Left lung (tissue), 4 donors: ENCODE measurements at regions not wholly inside any gene's neighbourhood (a gene's known extent, or its start where the extent isn't known, plus 50 kb on each side); places are given as distances from the start of the nearest gene placed in this dataset.

Experiments
- ATAC-seq: fragments of 200-7000 bp; cut with Tn5 transposase; one replicate; pipeline ENCODE4 v1.9.1; 2020; ENCODE audit warnings: moderate library complexity
- DNase-seq, 4 donors: peaks; one replicate each; pipeline ENCODE4 v3.0.0-alpha.2; 2013 to 2020
- H3K27ac ChIP-seq, 2 donors: fragments of 200-600 bp; sonication (generic) in 1 of 2; one replicate each; pipeline versions ENCODE4 v1.5.0 to v1.8.0; 2020 to 2021
- H3K27me3 ChIP-seq, 2 donors: fragments of 200-600 bp; sonication (generic) in 1 of 2; one replicate each; pipeline versions ENCODE4 v1.5.0 to v1.8.0; 2020 to 2021
- H3K36me3 ChIP-seq, 2 donors: fragments of 200-600 bp; sonication (generic) in 1 of 2; one replicate each; pipeline versions ENCODE4 v1.5.0 to v1.8.0; 2020 to 2021
- H3K4me1 ChIP-seq, 2 donors: fragments of 200-600 bp; one replicate each; pipeline ENCODE4 v1.8.0; 2021
- H3K4me3 ChIP-seq, 2 donors: fragments of 200-600 bp; sonication (generic) in 1 of 2; one replicate each; pipeline versions ENCODE4 v1.5.0 to v1.8.0; 2020 to 2021; ENCODE audit warnings: mild to moderate bottlenecking in 1 of 2
- H3K9me3 ChIP-seq, 2 donors: fragments of 200-600 bp; sonication (generic) in 1 of 2; one replicate each; pipeline versions ENCODE4 v1.5.0 to v1.8.0; 2020 to 2021
- intact Hi-C, 2 donors: fragments of 100-400 bp; cut with DNase I; formaldehyde crosslinking; loops; one replicate each; pipeline versions ENCODE4 v1.11.2 to v1.14.2; 2022
- TF ChIP-seq, protein P1 (sequence below), 2 donors: fragments of 200-600 bp; sonication (generic) in 1 of 2; IDR thresholded peaks; one replicate each; pipeline versions ENCODE4 v1.5.0 to v1.8.0; 2021; ENCODE audit warnings: antibody characterized with exemption in 2 of 2
- donor health status: DM: no; HTN: yes; CAD: no.
- donor health status: DM: no; HTN: no; CAD: no.

DNA sequence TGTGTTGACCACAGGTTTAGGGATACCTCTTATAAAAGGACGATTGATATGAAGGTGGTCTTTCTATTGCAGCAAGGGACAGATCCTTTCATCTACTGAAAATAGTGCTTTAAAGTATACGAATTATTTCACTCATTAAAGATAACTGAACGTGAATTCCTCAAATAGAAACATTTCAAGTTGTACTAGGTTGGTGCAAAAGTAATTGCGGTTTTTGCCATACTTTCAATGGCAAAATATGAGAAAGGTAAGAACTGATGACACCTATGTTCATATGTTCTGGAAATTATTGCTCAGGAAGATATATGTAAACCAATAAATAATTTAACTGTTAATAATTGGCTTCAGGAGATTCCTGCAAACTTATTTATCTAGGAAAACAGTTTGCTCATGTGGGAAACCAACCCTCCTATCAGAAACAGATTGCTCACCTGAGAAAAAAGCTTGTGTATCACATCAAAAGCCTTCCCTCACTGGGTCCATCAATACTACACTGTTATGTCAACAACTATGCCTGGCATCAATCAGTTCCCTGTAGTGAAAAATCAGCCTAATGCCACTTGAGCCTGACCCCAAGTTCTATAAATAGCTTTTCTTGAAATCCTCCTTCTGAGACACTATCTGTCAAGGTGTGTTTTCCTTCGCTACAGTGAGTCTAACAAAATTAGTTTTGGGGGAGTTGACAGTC, 81.5 kb upstream of the ACSL3 start:
- intact Hi-C loops = no loop called here
- H3K36me3 ChIP-seq = no peaks in the 10 kb centered on the region
- H3K9me3 ChIP-seq = no peaks in the 10 kb centered on the region
- DNase-seq = no peak
- TF ChIP-seq, protein P1, sequence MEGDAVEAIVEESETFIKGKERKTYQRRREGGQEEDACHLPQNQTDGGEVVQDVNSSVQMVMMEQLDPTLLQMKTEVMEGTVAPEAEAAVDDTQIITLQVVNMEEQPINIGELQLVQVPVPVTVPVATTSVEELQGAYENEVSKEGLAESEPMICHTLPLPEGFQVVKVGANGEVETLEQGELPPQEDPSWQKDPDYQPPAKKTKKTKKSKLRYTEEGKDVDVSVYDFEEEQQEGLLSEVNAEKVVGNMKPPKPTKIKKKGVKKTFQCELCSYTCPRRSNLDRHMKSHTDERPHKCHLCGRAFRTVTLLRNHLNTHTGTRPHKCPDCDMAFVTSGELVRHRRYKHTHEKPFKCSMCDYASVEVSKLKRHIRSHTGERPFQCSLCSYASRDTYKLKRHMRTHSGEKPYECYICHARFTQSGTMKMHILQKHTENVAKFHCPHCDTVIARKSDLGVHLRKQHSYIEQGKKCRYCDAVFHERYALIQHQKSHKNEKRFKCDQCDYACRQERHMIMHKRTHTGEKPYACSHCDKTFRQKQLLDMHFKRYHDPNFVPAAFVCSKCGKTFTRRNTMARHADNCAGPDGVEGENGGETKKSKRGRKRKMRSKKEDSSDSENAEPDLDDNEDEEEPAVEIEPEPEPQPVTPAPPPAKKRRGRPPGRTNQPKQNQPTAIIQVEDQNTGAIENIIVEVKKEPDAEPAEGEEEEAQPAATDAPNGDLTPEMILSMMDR (IDR thresholded peaks at IDR 0.05) = no peak
- no peak overlapping the region for H3K27ac ChIP-seq
- ATAC-seq = no peak
- H3K27me3 ChIP-seq = no peaks in the 10 kb centered on the region
- no peak overlapping the region for H3K4me3 ChIP-seq
- H3K4me1 ChIP-seq = no peaks in the 10 kb centered on the region

DNA sequence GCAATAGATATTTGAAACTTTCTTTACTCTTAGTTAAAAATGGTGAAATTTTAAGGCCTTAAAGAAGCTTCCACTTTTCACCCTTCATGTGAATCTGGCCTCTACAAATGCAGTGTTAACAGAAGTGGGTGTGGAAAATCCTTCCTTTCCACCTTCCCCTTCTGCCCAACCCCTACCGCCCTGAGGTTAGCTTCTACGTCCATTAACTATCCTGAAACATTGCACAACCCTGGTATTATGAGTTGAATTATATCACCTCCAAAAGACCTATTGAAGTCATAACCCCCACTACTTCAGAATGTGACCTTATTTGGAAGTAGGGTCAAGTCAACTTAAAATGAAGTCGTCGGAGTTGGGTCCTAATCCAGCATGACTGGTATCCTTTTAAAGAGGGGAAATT, 80.8 kb upstream of the ACSL3 start:
- ATAC-seq (no peak), DNase-seq (no peak)
- Histone ChIP-seq H3K4me3 (no peak overlapping the region), H3K36me3 (no peaks in the 10 kb centered on the region), H3K27me3 (no peaks in the 10 kb centered on the region), H3K4me1 (no peaks in the 10 kb centered on the region), H3K9me3 (no peaks in the 10 kb centered on the region), H3K27ac (no peak overlapping the region)
- intact Hi-C loops = no loop called here
- TF ChIP-seq, protein P1 (IDR thresholded peaks at IDR 0.05) = no peak

DNA sequence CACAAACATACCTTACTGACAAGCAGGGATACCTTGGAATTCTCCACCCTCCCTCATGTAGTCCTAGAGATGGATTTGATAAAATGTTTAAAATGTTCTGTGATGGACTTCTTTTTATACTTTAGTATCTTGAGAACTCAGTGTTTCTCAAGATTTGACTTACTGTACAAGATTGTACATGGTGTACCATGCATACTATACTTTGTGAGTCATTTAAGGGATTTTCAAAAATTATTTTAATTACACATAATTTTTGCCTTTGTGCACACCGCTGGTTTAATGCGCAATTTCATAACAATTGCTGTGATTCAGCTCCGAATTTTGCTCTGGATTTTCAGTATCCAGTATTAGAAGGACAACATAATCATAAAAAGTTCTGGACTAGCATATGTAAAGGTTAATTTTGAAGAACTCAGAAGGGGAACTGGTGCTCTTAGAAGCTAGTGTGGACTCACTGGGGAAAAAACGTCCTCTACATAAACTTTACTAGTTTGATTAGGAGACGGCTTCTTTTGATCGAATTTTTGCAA, 78.6 kb upstream of the ACSL3 start:
- ATAC-seq (no peak), DNase-seq (no peak)
- TF ChIP-seq, protein P1 (IDR thresholded peaks at IDR 0.05) = no peak
- intact Hi-C loops = no loop called here
- Histone ChIP-seq H3K9me3 (no peaks in the 10 kb centered on the region), H3K4me3 (no peak overlapping the region), H3K27ac (no peak overlapping the region), H3K4me1 (no peaks in the 10 kb centered on the region), H3K27me3 (no peaks in the 10 kb centered on the region), H3K36me3 (no peaks in the 10 kb centered on the region)

DNA sequence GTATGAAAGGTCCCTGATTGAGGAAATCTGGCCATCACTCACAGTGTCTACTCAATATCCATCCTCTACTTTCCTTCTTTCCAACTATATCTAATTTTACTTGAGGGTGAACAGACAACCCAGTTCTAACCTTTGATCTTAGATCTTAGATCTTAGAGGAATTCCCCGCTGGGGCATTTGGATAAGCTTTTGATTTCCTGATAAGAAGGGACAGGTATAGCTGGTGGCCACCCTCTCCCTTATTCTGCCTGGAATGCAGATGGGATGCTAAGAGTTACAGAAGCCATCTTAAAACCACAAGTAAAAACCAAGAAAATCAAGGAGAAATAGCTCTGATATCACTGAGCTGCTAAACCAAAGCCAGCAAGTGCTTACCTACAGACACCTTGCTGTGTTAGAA, 77.2 kb upstream of the ACSL3 start:
- intact Hi-C loops = no loop called here
- H3K36me3 ChIP-seq = no peaks in the 10 kb centered on the region
- TF ChIP-seq, protein P1 (IDR thresholded peaks at IDR 0.05) = no peak
- H3K27me3 ChIP-seq = no peaks in the 10 kb centered on the region
- H3K4me1 ChIP-seq = no peaks in the 10 kb centered on the region
- DNase-seq (no peak), ATAC-seq (no peak)
- H3K4me3 ChIP-seq = no peak overlapping the region
- H3K27ac ChIP-seq = no peak overlapping the region
- no peaks in the 10 kb centered on the region for H3K9me3 ChIP-seq

DNA sequence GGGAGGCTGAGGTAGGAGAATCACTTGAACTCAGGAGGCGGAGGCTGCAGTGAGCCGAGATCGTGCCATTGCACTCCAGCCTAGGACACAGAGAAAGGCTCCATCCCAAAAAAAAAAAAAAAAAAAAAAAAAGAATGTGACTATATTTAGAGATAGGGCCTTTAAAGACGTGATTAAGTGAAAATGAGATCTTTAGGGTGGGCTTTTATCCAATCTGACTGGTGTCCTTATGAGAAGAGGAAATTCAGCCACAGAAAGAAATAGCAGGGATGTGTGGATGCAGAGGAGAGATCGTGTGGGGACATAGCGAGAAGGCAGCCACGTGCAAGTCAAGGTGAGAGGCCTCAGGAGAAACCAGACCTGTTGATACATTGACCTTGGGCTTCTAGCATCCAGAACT, 69.9 kb upstream of the ACSL3 start:
- no peaks in the 10 kb centered on the region for H3K27me3 ChIP-seq
- TF ChIP-seq, protein P1 (IDR thresholded peaks at IDR 0.05) = no peak
- H3K27ac ChIP-seq = peak overlapping the region; percentile 77 to 82
- no peaks in the 10 kb centered on the region for H3K36me3 ChIP-seq
- peaks cover 9 to 49% of the 10 kb centered on the region in 2 donors for H3K4me1 ChIP-seq
- no peak overlapping the region for H3K4me3 ChIP-seq
- ATAC-seq (no peak), DNase-seq (peak in 2 of 4 donors; percentile 52 to 56)
- no peaks in the 10 kb centered on the region for H3K9me3 ChIP-seq
- intact Hi-C loops = loop anchor here in 1 of 2 donors (10.0 kb wide), 1 partner anchor 86 kb away; no protein-coding TSS in a partner anchor
